ENCODE measurements at regions not wholly inside any gene's neighbourhood (a gene's known extent, or its start where the extent isn't known, plus 50 kb on each side); places are given as distances from the start of the nearest gene placed in this dataset.

- no peaks in the 10 kb centered on the region for H3K4me1 ChIP-seq (ENCODE audit: control insufficient read depth in 4 of 4, insufficient read depth in 4 of 4, low read length in 3 of 4)
- TF ChIP-seq HNF4G (IDR thresholded peaks at IDR 0.05), result no peak
- no peak for TF ChIP-seq REST (IDR thresholded peaks at IDR 0.05)
- no peak for TF ChIP-seq YY1 (IDR thresholded peaks at IDR 0.05)
- no peak for TF ChIP-seq ZBTB33 (IDR thresholded peaks at IDR 0.05)
- TF ChIP-seq NR2F2 (IDR thresholded peaks at IDR 0.05), result no peak
- TF ChIP-seq SP1 (IDR thresholded peaks at IDR 0.05), result no peak
- TF ChIP-seq MAX (IDR thresholded peaks at IDR 0.05), result no peak
- no peak for TF ChIP-seq HNF4A (conservative IDR thresholded peaks at IDR 0.05)
- no peak for TF ChIP-seq CTCF (IDR thresholded peaks at IDR 0.05; ENCODE audit: low read depth, low read length, missing input control)
- no peak for TF ChIP-seq JUND (IDR thresholded peaks at IDR 0.05)
- no peak for TF ChIP-seq EGR1 (IDR thresholded peaks at IDR 0.05; ENCODE audit: low read depth in 2 of 2)
- no peak for TF ChIP-seq ATF3 (IDR thresholded peaks at IDR 0.05)
- no peak for TF ChIP-seq RXRA (IDR thresholded peaks at IDR 0.05)
- no peak for TF ChIP-seq FOXA1 (IDR thresholded peaks at IDR 0.05)
- no peak for TF ChIP-seq GABPA (IDR thresholded peaks at IDR 0.05 in 1 of 2, conservative IDR thresholded peaks at IDR 0.05 in 1 of 2)
- no peak for TF ChIP-seq FOXA2 (IDR thresholded peaks at IDR 0.05)
- TF ChIP-seq RAD21 (IDR thresholded peaks at IDR 0.05), result no peak
These were observed 59.7 kb upstream of the MBNL1 start for GRCh38 chr3:152209060-152209459.

GRCh38 chr3:152209776-152210175 lies 59.0 kb upstream of the MBNL1 start:
- 89% methylated on average over 5 of the region's 5 CpGs for WGBS
- Histone ChIP-seq H3K9me3 (ENCODE audit: control insufficient read depth in 4 of 4, low read length in 3 of 4) (no peaks in the 10 kb centered on the region), H3K27me3 (ENCODE audit: control insufficient read depth in 4 of 4, insufficient read depth in 4 of 4, low read length in 3 of 4) (no peaks in the 10 kb centered on the region), H3K27ac (ENCODE audit: low read depth in 1 of 2, low read length in 2 of 2) (no peak overlapping the region), H3K9ac (ENCODE audit: low read depth in 1 of 2, low read length in 2 of 2) (no peak overlapping the region), H3K36me3 (ENCODE audit: control insufficient read depth in 4 of 4, insufficient read depth in 3 of 4, low read depth in 1 of 4, low read length in 3 of 4) (no peaks in the 10 kb centered on the region), H3K4me1 (ENCODE audit: control insufficient read depth in 4 of 4, insufficient read depth in 4 of 4, low read length in 3 of 4) (no peaks in the 10 kb centered on the region), H3K4me3 (ENCODE audit: low read depth in 1 of 3, low read length in 3 of 3) (no peak overlapping the region)
- DNase-seq (ENCODE audit: low spot score), result no peak
- TF ChIP-seq CTCF (IDR thresholded peaks at IDR 0.05; ENCODE audit: low read depth, low read length, missing input control) (no peak), HNF4A (conservative IDR thresholded peaks at IDR 0.05) (no peak), HNF4G (IDR thresholded peaks at IDR 0.05) (no peak), FOXA1 (IDR thresholded peaks at IDR 0.05) (no peak), EGR1 (IDR thresholded peaks at IDR 0.05; ENCODE audit: low read depth in 2 of 2) (no peak), YY1 (IDR thresholded peaks at IDR 0.05) (no peak), JUND (IDR thresholded peaks at IDR 0.05) (no peak), SP1 (IDR thresholded peaks at IDR 0.05) (no peak), FOXA2 (IDR thresholded peaks at IDR 0.05) (no peak), MAX (IDR thresholded peaks at IDR 0.05) (no peak), TAF1 (conservative IDR thresholded peaks at IDR 0.05) (no peak), NR2F2 (IDR thresholded peaks at IDR 0.05) (no peak), RXRA (IDR thresholded peaks at IDR 0.05) (no peak), ZBTB33 (IDR thresholded peaks at IDR 0.05) (no peak)

More at GRCh38 chr3:152209060-152209459, 59.7 kb upstream of the MBNL1 start:
- Histone ChIP-seq H3K9me3 (ENCODE audit: control insufficient read depth in 4 of 4, low read length in 3 of 4) (no peaks in the 10 kb centered on the region), H3K27me3 (ENCODE audit: control insufficient read depth in 4 of 4, insufficient read depth in 4 of 4, low read length in 3 of 4) (no peaks in the 10 kb centered on the region), H3K27ac (ENCODE audit: low read depth in 1 of 2, low read length in 2 of 2) (no peak overlapping the region), H3K9ac (ENCODE audit: low read depth in 1 of 2, low read length in 2 of 2) (no peak overlapping the region), H3K36me3 (ENCODE audit: control insufficient read depth in 4 of 4, insufficient read depth in 3 of 4, low read depth in 1 of 4, low read length in 3 of 4) (no peaks in the 10 kb centered on the region), H3K4me3 (ENCODE audit: low read depth in 1 of 3, low read length in 3 of 3) (no peak overlapping the region)
- whole genome bisulfite sequencing, result 90% methylated on average over 2 of the region's 2 CpGs
- no peak for DNase-seq (ENCODE audit: low spot score)
